RWPE2 (cell line): ENCODE measurements at regions not wholly inside any gene's neighbourhood (a gene's known extent, or its start where the extent isn't known, plus 50 kb on each side); places are given as distances from the start of the nearest gene placed in this dataset.
"Not testable (repeated sequence)": the region's sequence is repeated elsewhere in the genome, so short reads cannot be mapped to it uniquely, and the experiment has no call there.

Experiments
- ATAC-seq: fragments of 200-7000 bp; cut with Tn5 transposase; 3 replicates; pipeline ENCODE4 v1.9.1; 2021; ENCODE audit warnings: low read depth
- DNase-seq: peaks from one replicate; pipeline ENCODE4 v3.0.0-alpha.2; 2020; ENCODE audit warnings: low spot score
- H3K27ac ChIP-seq: fragments of 450-650 bp; 2 replicates; pipeline ENCODE4 v1.5.1; 2017; ENCODE audit warnings: mild to moderate bottlenecking; ENCODE audit not compliant: poor library complexity, severe bottlenecking
- H3K27me3 ChIP-seq: fragments of 250-450 bp; sonication (Bioruptor Pico); 2 replicates; pipeline ENCODE4 v1.5.1; 2021; ENCODE audit warnings: mild to moderate bottlenecking, moderate library complexity; ENCODE audit not compliant: insufficient read depth, poor library complexity, severe bottlenecking
- H3K36me3 ChIP-seq: fragments of 250-450 bp; sonication (Bioruptor Pico); 2 replicates; pipeline ENCODE4 v1.5.1; 2020; ENCODE audit warnings: low read depth, mild to moderate bottlenecking, moderate library complexity
- H3K4me1 ChIP-seq: fragments of 250-450 bp; sonication (Bioruptor Pico); 2 replicates; pipeline ENCODE4 v1.5.1; 2021; ENCODE audit warnings: mild to moderate bottlenecking, moderate library complexity; ENCODE audit not compliant: insufficient read depth, poor library complexity, severe bottlenecking
- H3K4me3 ChIP-seq: fragments of 250-450 bp; sonication (Bioruptor Pico); 2 replicates; pipeline ENCODE4 v1.5.1; 2021; ENCODE audit warnings: mild to moderate bottlenecking, moderate library complexity; ENCODE audit not compliant: severe bottlenecking
- H3K9me3 ChIP-seq: fragments of 250-450 bp; sonication (Bioruptor Pico); 2 replicates; pipeline ENCODE4 v1.5.1; 2021; ENCODE audit warnings: mild to moderate bottlenecking, moderate library complexity; ENCODE audit not compliant: severe bottlenecking
- CTCF ChIP-seq: fragments of 450-650 bp; IDR thresholded peaks from one replicate; pipeline ENCODE4 v1.5.1; 2017; ENCODE audit warnings: mild to moderate bottlenecking, moderate library complexity; ENCODE audit not compliant: poor library complexity, severe bottlenecking

GRCh38 chr22:16911340-16911739 is 86.1 kb upstream of the XKR3 start:
- not testable (repeated sequence) for H3K27ac ChIP-seq, H3K27me3 ChIP-seq, ATAC-seq, H3K36me3 ChIP-seq, H3K4me1 ChIP-seq, H3K4me3 ChIP-seq, DNase-seq, H3K9me3 ChIP-seq
- peak; percentile 50 for TF ChIP-seq CTCF

- not testable (repeated sequence) for DNase-seq, ATAC-seq, H3K36me3 ChIP-seq, H3K4me3 ChIP-seq, H3K9me3 ChIP-seq, H3K27me3 ChIP-seq
- peaks cover 13% of the 10 kb centered on the region for H3K4me1 ChIP-seq
- H3K27ac ChIP-seq = peak overlapping the region; percentile 72
Observed at GRCh38 chr22:16902051-16902450, 76.8 kb upstream of the XKR3 start.

- H3K27me3 ChIP-seq, H3K9me3 ChIP-seq, H3K36me3 ChIP-seq, ATAC-seq, H3K4me3 ChIP-seq, DNase-seq: not testable (repeated sequence)
- H3K27ac ChIP-seq = peak overlapping the region; percentile 72
- H3K4me1 ChIP-seq = peaks cover 13% of the 10 kb centered on the region
Observed at GRCh38 chr22:16901579-16901978, 76.4 kb upstream of the XKR3 start.

GRCh38 chr22:16899358-16899757 is 74.1 kb upstream of the XKR3 start:
- not testable (repeated sequence) for DNase-seq, H3K9me3 ChIP-seq, H3K4me3 ChIP-seq, ATAC-seq, H3K27me3 ChIP-seq, H3K36me3 ChIP-seq, H3K27ac ChIP-seq
- H3K4me1 ChIP-seq = peaks cover 13% of the 10 kb centered on the region

- DNase-seq, ATAC-seq, H3K36me3 ChIP-seq, H3K9me3 ChIP-seq, H3K27ac ChIP-seq, H3K27me3 ChIP-seq, H3K4me3 ChIP-seq: not testable (repeated sequence)
- H3K4me1 ChIP-seq = peaks cover 13% of the 10 kb centered on the region
- peak; percentile 19 for TF ChIP-seq CTCF
Observed at GRCh38 chr22:16897365-16897764, 72.2 kb upstream of the XKR3 start.

- not testable (repeated sequence) for H3K27ac ChIP-seq, H3K4me1 ChIP-seq, ATAC-seq, H3K9me3 ChIP-seq, DNase-seq, H3K36me3 ChIP-seq, H3K27me3 ChIP-seq, H3K4me3 ChIP-seq
- peak; percentile 34 for TF ChIP-seq CTCF
Observed at GRCh38 chr22:16891892-16892291, 66.7 kb upstream of the XKR3 start.

- not testable (repeated sequence) for H3K4me1 ChIP-seq, ATAC-seq, DNase-seq, H3K4me3 ChIP-seq, H3K9me3 ChIP-seq, H3K27me3 ChIP-seq, H3K36me3 ChIP-seq, H3K27ac ChIP-seq
Observed at GRCh38 chr22:16876339-16876738, 51.1 kb upstream of the XKR3 start.
